Liver (tissue), 3 donors: ENCODE measurements at regions not wholly inside any gene's neighbourhood (a gene's known extent, or its start where the extent isn't known, plus 50 kb on each side); places are given as distances from the start of the nearest gene placed in this dataset.

ENCODE experiments used
- ATF3 ChIP-seq: IDR thresholded peaks from 2 replicates; pipeline ENCODE4 v1.6.1; 2016; ENCODE audit warnings: antibody characterized with exemption
- FOXA1 ChIP-seq: IDR thresholded peaks from 2 replicates; pipeline ENCODE4 v1.6.1; 2016; ENCODE audit warnings: antibody characterized with exemption
- FOXA2 ChIP-seq: IDR thresholded peaks from 2 replicates; pipeline ENCODE4 v1.6.1; 2016; ENCODE audit warnings: antibody characterized with exemption
- GABPA ChIP-seq, 2 donors: IDR thresholded peaks in 1 of 2; conservative IDR thresholded peaks in 1 of 2; 2 replicates each; pipeline ENCODE4 v1.6.1; 2016; ENCODE audit warnings: antibody characterized with exemption in 2 of 2, mild to moderate bottlenecking in 1 of 2, moderate library complexity in 1 of 2
- RAD21 ChIP-seq, 2 donors: IDR thresholded peaks; 2 replicates each; pipeline ENCODE4 v1.6.1; 2016; ENCODE audit warnings: antibody characterized with exemption in 2 of 2, mild to moderate bottlenecking in 2 of 2
- RXRA ChIP-seq, 2 donors: IDR thresholded peaks; 2 replicates each; pipeline ENCODE4 v1.6.1; 2017 to 2018; ENCODE audit warnings: antibody characterized with exemption in 2 of 2, mild to moderate bottlenecking in 1 of 2
- SP1 ChIP-seq: IDR thresholded peaks from 2 replicates; pipeline ENCODE4 v1.6.1; 2018; ENCODE audit warnings: antibody characterized with exemption, mild to moderate bottlenecking
- TAF1 ChIP-seq: conservative IDR thresholded peaks from 2 replicates; pipeline ENCODE4 v1.6.1; 2016; ENCODE audit warnings: antibody characterized with exemption, mild to moderate bottlenecking
- YY1 ChIP-seq: IDR thresholded peaks from 2 replicates; pipeline ENCODE4 v1.6.1; 2016; ENCODE audit warnings: antibody characterized with exemption, mild to moderate bottlenecking
- ZBTB33 ChIP-seq: IDR thresholded peaks from 2 replicates; pipeline ENCODE4 v1.6.1; 2016; ENCODE audit warnings: antibody characterized with exemption
- TF ChIP-seq, protein P1 (sequence below): fragments of 150-350 bp; IDR thresholded peaks from 2 replicates; pipeline ENCODE4 v1.5.1; 2017; ENCODE audit warnings: improper control_type of control experiment, low read depth, low read length; ENCODE audit not compliant: missing input control
- TF ChIP-seq, protein P2 (sequence below): IDR thresholded peaks from 2 replicates; pipeline ENCODE4 v1.6.1; 2016; ENCODE audit warnings: antibody characterized with exemption, mild to moderate bottlenecking
- donor health status: healthy.
- donor health status: healthy.

DNA sequence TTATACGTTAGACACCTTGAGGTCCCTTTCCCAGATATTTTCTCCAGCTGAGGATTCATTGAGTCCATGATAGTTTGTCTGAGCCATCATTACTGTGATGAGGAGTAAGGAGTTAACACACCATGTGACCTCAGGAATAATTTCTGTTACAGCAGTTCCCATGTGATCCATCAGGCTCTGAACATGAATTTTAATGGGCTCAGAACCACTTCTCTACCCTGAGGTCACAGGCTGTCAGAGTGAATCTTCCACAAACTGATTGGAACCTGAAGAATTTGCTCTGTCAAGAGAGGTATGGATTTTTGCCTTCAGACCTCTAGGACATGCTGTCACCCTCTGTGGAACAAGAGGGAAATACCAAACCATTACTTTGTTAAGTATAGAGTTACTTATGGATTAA lies 81.0 kb downstream of the NTMT2 start:
- no peak for TF ChIP-seq FOXA1
- TF ChIP-seq, protein P1, sequence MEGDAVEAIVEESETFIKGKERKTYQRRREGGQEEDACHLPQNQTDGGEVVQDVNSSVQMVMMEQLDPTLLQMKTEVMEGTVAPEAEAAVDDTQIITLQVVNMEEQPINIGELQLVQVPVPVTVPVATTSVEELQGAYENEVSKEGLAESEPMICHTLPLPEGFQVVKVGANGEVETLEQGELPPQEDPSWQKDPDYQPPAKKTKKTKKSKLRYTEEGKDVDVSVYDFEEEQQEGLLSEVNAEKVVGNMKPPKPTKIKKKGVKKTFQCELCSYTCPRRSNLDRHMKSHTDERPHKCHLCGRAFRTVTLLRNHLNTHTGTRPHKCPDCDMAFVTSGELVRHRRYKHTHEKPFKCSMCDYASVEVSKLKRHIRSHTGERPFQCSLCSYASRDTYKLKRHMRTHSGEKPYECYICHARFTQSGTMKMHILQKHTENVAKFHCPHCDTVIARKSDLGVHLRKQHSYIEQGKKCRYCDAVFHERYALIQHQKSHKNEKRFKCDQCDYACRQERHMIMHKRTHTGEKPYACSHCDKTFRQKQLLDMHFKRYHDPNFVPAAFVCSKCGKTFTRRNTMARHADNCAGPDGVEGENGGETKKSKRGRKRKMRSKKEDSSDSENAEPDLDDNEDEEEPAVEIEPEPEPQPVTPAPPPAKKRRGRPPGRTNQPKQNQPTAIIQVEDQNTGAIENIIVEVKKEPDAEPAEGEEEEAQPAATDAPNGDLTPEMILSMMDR, result no peak
- TF ChIP-seq, protein P2, sequence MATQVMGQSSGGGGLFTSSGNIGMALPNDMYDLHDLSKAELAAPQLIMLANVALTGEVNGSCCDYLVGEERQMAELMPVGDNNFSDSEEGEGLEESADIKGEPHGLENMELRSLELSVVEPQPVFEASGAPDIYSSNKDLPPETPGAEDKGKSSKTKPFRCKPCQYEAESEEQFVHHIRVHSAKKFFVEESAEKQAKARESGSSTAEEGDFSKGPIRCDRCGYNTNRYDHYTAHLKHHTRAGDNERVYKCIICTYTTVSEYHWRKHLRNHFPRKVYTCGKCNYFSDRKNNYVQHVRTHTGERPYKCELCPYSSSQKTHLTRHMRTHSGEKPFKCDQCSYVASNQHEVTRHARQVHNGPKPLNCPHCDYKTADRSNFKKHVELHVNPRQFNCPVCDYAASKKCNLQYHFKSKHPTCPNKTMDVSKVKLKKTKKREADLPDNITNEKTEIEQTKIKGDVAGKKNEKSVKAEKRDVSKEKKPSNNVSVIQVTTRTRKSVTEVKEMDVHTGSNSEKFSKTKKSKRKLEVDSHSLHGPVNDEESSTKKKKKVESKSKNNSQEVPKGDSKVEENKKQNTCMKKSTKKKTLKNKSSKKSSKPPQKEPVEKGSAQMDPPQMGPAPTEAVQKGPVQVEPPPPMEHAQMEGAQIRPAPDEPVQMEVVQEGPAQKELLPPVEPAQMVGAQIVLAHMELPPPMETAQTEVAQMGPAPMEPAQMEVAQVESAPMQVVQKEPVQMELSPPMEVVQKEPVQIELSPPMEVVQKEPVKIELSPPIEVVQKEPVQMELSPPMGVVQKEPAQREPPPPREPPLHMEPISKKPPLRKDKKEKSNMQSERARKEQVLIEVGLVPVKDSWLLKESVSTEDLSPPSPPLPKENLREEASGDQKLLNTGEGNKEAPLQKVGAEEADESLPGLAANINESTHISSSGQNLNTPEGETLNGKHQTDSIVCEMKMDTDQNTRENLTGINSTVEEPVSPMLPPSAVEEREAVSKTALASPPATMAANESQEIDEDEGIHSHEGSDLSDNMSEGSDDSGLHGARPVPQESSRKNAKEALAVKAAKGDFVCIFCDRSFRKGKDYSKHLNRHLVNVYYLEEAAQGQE, result no peak
- TF ChIP-seq TAF1, result no peak
- no peak for TF ChIP-seq RXRA (IDR thresholded peaks at IDR 0.05)
- no peak for TF ChIP-seq SP1
- TF ChIP-seq ATF3, result no peak
- TF ChIP-seq GABPA (IDR thresholded peaks at IDR 0.05 in 1 of 2, conservative IDR thresholded peaks at IDR 0.05 in 1 of 2), result no peak
- no peak for TF ChIP-seq YY1
- TF ChIP-seq FOXA2, result no peak
- TF ChIP-seq ZBTB33, result no peak
- TF ChIP-seq RAD21 (IDR thresholded peaks at IDR 0.05), result no peak
